Mesothelial cell of epicardium (in vitro differentiated cells): ENCODE measurements at regions not wholly inside any gene's neighbourhood (a gene's known extent, or its start where the extent isn't known, plus 50 kb on each side); places are given as distances from the start of the nearest gene placed in this dataset.

ENCODE experiments used
- DNase-seq, 2 experiments: peaks; one replicate each; pipeline ENCODE4 v3.0.0; 2021; ENCODE audit warnings: low spot score in 2 of 2; ENCODE audit not compliant: unreplicated experiment in 2 of 2
- H3K27ac Mint-ChIP-seq: 2 replicates; pipeline ENCODE4 v1.8.0; 2021; ENCODE audit warnings: mixed read lengths
- H3K27me3 Mint-ChIP-seq: 2 replicates; pipeline ENCODE4 v1.8.0; 2021; ENCODE audit warnings: low read depth, mixed read lengths
- H3K36me3 Mint-ChIP-seq: 2 replicates; pipeline ENCODE4 v1.8.0; 2021; ENCODE audit warnings: mixed read lengths
- H3K4me1 Mint-ChIP-seq: 2 replicates; pipeline ENCODE4 v1.8.0; 2021; ENCODE audit warnings: mixed read lengths
- H3K4me3 Mint-ChIP-seq: 2 replicates; pipeline ENCODE4 v1.8.0; 2021; ENCODE audit warnings: mild to moderate bottlenecking, moderate library complexity, mixed read lengths
- H3K9me3 Mint-ChIP-seq: 2 replicates; pipeline ENCODE4 v1.8.0; 2021; ENCODE audit warnings: mixed read lengths
- CTCF ChIP-seq: fragments of 200-600 bp; sonication (generic); IDR thresholded peaks from one replicate; pipeline ENCODE4 v1.5.0; 2021; ENCODE audit warnings: antibody characterized with exemption; ENCODE audit not compliant: unreplicated experiment

GRCh38 chr1:181353526-181353925 lies 129.8 kb upstream of the CACNA1E start:
- Mint-ChIP-seq H3K27ac (no peak overlapping the region), H3K27me3 (peaks cover 24% of the 10 kb centered on the region), H3K4me3 (no peak overlapping the region), H3K4me1 (no peaks in the 10 kb centered on the region), H3K36me3 (no peaks in the 10 kb centered on the region), H3K9me3 (no peaks in the 10 kb centered on the region)
- TF ChIP-seq CTCF, result no peak
- DNase-seq, result no peak

DNA sequence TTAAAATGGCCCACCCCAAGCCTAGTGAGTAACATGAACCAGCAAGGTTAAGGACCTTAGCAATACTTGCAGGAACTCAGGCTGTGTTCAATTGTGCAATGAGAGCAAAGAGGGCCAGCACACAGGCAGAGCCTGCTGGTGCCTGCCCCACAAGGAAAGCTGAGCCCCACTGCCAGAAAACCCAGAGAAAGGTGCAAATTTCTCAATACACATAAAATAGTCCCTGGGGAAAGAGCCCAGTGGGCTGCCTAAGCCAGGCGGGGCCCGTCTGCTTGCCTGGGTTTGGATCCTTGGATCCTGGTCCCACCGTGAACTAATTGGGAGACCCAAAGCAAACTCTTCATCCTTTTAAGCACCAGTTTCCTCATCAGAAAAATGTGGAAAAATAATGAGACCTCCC lies 128.5 kb upstream of the CACNA1E start:
- Mint-ChIP-seq H3K9me3 (no peaks in the 10 kb centered on the region), H3K27ac (no peak overlapping the region)
- DNase-seq, result no peak

DNA sequence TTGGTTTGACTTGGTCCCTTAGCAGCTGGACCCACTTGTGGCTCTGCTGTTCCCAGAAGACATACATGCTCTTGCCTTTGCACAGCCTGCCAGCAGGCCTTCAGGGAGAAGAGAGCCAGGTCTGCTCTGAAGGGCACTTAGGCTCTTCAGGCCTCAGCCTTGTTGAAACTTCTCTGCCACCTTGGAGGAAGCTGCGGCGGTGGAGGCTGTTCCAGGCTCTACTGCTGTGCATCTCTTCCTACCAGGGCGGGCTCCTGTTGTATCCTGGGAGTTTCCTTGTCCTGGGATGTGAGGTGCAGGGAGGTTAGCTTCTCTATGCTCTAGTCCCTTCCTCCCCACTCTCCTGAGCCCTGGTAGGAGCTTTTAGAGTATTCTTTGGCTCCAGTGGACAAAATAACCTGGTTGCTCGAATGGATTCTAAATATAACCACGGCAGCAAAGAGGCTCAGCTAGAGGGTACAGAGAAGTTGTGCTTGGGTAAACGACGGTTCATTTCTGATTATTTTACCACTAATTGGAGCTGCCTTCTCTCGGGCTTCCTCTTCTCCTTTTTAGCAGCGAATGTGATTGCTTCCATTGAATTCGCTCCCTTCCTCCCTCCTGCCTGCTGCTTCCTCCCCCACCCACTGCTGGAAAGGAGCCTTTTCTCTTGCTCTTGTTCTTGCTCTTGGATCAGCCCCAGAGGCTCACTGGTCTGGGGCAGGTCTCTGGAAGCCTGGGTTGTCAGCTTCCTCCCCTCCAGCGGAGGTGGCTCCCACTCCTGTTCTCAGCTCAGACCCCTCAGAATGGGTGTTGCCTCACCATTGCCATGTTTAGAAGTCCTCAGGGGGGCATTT lies 126.6 kb upstream of the CACNA1E start:
- H3K27ac Mint-ChIP-seq, result no peak overlapping the region
- H3K9me3 Mint-ChIP-seq, result no peaks in the 10 kb centered on the region
- H3K4me3 Mint-ChIP-seq, result no peak overlapping the region
- H3K4me1 Mint-ChIP-seq, result no peaks in the 10 kb centered on the region
- DNase-seq, result no peak
- peaks cover 40% of the 10 kb centered on the region for H3K27me3 Mint-ChIP-seq
- no peak for TF ChIP-seq CTCF
- H3K36me3 Mint-ChIP-seq, result no peaks in the 10 kb centered on the region

More for the DNA sequence above, 128.5 kb upstream of the CACNA1E start:
- TF ChIP-seq CTCF, result no peak
- peaks cover 32% of the 10 kb centered on the region for H3K27me3 Mint-ChIP-seq
- no peaks in the 10 kb centered on the region for H3K4me1 Mint-ChIP-seq
- H3K4me3 Mint-ChIP-seq, result no peak overlapping the region
- H3K36me3 Mint-ChIP-seq, result no peaks in the 10 kb centered on the region

GRCh38 chr1:181359012-181359411 lies 124.3 kb upstream of the CACNA1E start:
- H3K27me3 Mint-ChIP-seq, result peaks cover 52% of the 10 kb centered on the region
- no peak overlapping the region for H3K27ac Mint-ChIP-seq
- no peaks in the 10 kb centered on the region for H3K4me1 Mint-ChIP-seq
- no peak overlapping the region for H3K4me3 Mint-ChIP-seq
- no peaks in the 10 kb centered on the region for H3K36me3 Mint-ChIP-seq
- DNase-seq, result no peak
- H3K9me3 Mint-ChIP-seq, result no peaks in the 10 kb centered on the region
- TF ChIP-seq CTCF, result no peak

GRCh38 chr1:181364801-181365200 lies 118.5 kb upstream of the CACNA1E start:
- H3K4me1 Mint-ChIP-seq, result no peaks in the 10 kb centered on the region
- H3K9me3 Mint-ChIP-seq, result no peaks in the 10 kb centered on the region
- no peak for TF ChIP-seq CTCF
- DNase-seq, result no peak
- no peak overlapping the region for H3K27ac Mint-ChIP-seq
- H3K36me3 Mint-ChIP-seq, result no peaks in the 10 kb centered on the region
- H3K27me3 Mint-ChIP-seq, result peaks cover 27% of the 10 kb centered on the region
- no peak overlapping the region for H3K4me3 Mint-ChIP-seq
